ENCODE measurements at regions not wholly inside any gene's neighbourhood (a gene's known extent, or its start where the extent isn't known, plus 50 kb on each side); places are given as distances from the start of the nearest gene placed in this dataset.

DNA sequence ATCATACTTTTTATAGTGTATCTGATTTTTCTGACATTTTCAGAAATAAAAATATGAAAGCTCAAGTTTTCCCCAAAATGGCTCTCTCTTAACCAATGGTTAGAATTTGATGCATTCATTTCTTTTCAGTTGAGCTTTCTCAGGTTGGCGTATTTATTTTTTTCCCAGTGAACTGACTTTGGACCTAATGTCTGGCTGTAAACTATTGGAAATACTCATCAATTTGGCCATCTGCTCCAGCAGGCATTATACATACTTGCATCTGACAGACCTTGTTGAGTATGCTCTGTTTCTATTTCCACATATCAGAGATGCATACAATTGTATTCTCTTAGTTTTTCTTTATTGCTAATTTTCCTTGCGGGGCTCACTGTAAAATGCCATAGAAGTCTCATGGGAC lies 1374.8 kb upstream of the MAP3K7 start:
- TF ChIP-seq, protein P1, sequence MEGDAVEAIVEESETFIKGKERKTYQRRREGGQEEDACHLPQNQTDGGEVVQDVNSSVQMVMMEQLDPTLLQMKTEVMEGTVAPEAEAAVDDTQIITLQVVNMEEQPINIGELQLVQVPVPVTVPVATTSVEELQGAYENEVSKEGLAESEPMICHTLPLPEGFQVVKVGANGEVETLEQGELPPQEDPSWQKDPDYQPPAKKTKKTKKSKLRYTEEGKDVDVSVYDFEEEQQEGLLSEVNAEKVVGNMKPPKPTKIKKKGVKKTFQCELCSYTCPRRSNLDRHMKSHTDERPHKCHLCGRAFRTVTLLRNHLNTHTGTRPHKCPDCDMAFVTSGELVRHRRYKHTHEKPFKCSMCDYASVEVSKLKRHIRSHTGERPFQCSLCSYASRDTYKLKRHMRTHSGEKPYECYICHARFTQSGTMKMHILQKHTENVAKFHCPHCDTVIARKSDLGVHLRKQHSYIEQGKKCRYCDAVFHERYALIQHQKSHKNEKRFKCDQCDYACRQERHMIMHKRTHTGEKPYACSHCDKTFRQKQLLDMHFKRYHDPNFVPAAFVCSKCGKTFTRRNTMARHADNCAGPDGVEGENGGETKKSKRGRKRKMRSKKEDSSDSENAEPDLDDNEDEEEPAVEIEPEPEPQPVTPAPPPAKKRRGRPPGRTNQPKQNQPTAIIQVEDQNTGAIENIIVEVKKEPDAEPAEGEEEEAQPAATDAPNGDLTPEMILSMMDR (IDR thresholded peaks at IDR 0.05) = no peak
- TF ChIP-seq POLR2A (IDR thresholded peaks at IDR 0.05) = no peak

Data from thyroid gland (tissue), 4 donors.